ENCODE measurements at regions not wholly inside any gene's neighbourhood (a gene's known extent, or its start where the extent isn't known, plus 50 kb on each side); places are given as distances from the start of the nearest gene placed in this dataset.
"Not testable (repeated sequence)": the region's sequence is repeated elsewhere in the genome, so short reads cannot be mapped to it uniquely, and the experiment has no call there.

DNA sequence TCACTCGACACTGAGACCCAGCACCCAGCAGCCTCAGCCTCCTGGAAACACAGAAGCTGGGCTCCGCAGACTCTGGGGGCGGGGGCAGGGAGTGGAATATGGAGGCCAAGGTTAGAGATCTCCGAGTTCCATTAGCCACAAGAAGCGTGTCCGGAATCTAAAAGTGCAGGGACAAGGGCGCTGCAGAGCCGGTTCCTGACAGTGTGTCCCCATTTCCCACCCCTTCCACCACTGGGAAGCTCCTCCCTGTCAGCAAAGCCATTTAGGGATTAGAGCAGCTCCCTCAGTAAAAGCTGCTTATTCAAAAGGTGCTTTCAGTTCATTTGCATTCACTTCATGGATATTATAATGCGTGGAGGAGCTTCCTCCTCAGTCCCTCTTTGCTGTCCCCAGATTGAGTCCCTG is 74.1 kb upstream of the HSPA9 start:
- no peak for DNase-seq (ENCODE audit: extremely low read depth in 1 of 2, low read depth in 1 of 2)

DNA sequence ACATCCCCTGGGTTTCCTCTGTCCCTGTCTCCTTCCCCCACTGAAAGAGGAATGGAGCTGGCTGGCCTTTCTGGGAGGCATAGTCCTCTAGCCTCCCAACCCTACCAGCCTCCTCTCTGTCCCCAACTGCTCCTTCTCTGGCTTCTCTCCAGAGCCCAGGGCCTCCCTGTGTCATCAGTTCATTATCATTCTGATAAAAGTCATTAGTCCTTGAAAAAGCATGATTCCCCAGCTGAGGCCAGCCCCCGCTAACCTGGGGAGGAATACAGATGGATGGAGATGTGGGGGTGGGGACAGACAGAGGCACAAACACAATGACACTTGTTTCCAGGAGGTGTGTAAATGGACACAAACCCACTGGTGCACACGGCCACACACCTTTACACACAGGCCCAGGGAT is 73.6 kb upstream of the HSPA9 start:
- no peak for DNase-seq (ENCODE audit: extremely low read depth in 1 of 2, low read depth in 1 of 2)

DNA sequence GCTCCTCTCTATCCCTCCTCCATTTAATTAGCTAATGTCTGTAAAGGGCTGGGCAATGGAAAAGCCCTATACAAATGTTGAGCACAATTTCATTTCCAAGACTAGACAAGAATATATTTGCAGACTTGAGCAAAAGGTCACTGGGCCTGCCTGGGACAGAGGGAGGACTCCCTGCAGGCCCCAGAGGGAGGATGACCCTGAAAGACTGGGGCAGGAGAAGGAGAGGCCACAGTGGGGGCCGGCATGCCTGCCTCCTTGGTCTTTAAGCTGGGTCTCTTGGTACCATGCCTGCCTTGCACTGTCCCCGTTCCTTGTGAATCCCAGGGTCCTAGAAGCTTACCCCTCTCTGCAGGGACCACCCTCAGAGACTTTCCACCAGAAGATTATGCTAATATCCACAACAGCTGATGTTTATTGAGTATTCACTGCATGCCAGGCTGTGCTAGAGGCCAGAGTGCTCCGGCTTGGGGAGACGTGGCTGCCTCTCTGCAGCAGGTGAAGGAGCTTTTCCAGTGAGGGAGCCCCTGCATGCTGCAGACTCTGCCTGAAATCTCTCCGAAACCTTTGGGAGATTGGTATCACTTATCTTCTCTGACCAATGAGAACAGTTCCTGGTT is 72.7 kb upstream of the HSPA9 start:
- DNase-seq (ENCODE audit: extremely low read depth in 1 of 2, low read depth in 1 of 2), result no peak

DNA sequence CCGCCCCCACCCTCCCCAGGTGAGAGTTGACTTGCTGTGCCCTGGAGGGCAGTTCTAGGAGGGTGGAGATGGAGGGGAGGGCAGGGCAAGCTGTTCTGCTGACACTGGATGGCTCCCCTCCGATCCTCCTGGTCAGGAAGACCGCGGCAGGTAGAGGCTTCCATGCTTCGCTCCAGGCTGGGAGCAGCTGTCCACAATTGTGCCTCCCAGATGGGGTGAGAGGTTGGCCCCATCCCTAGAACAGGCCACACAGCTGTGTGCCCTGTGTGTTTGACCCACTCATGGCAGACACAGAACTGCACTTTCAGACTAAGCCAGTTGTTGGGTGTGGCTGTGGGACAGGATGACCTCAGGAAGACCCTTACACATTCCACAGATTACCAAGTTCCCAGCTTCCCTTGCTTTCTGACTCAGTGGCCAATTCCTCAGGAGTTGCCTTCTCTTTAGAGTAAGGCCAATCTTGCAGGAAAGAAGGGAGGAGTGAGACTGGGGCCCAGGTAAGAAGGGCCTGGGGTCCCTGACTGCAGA is 72.1 kb upstream of the HSPA9 start:
- DNase-seq (ENCODE audit: extremely low read depth in 1 of 2, low read depth in 1 of 2), result no peak

DNA sequence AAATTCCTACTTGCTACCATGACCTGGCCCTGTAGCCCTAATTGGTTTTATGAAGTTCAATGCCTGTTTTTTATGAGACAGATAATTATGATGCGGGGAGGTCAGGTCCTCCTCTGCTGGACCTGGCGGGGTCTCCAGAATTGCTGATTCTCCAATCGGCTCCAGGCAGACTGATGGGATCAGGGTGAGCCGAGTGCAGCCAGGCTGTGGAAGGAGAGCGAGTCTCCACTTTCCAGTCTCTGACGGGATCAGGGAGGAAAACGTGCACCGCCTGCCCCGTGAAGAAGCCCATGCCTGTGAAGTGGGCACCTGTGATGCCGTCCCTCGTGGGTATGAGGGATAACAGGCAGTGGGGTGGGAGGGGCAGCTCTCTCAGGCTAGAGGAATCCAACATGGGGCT is 71.5 kb upstream of the HSPA9 start:
- DNase-seq (ENCODE audit: extremely low read depth in 1 of 2, low read depth in 1 of 2), result no peak

DNA sequence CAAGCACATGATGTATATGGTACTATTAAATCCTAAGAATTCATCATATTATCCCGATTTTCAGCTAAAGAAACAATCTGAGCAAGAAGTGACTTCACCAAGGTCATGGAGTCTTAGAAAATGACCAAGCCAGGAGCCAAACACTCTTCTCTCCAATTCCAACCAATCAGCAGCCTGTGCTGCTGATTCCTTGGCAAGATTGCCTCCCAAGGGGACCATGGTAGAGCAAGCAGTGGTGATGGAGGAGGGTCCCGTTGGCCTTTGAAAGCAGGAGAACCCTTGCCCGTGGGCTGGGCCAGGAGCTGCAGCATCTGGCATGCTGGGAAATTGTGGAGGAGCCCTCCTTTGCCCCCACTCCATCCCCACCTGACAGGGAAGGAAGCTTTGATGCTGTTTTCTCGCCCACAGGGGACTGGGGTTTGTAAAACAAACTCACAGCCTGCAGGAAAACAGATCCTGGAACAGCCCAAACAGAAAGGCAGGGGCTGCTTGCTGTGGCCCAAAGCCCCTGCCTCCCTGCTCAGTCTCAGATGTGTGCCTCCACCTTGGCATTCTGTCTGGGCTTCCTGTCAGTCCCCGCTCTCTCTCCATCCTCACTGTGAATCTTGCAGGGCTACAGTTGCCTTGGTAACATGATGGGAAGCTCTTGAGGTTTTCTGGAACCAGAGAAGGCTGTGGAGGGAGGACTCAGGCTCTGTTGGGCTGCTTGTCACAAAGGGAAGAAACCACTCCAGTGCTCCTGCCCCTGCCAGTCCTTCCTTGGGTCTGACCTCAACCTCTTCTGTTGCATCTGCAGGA is 70.8 kb upstream of the HSPA9 start:
- DNase-seq (ENCODE audit: extremely low read depth in 1 of 2, low read depth in 1 of 2), result no peak

DNA sequence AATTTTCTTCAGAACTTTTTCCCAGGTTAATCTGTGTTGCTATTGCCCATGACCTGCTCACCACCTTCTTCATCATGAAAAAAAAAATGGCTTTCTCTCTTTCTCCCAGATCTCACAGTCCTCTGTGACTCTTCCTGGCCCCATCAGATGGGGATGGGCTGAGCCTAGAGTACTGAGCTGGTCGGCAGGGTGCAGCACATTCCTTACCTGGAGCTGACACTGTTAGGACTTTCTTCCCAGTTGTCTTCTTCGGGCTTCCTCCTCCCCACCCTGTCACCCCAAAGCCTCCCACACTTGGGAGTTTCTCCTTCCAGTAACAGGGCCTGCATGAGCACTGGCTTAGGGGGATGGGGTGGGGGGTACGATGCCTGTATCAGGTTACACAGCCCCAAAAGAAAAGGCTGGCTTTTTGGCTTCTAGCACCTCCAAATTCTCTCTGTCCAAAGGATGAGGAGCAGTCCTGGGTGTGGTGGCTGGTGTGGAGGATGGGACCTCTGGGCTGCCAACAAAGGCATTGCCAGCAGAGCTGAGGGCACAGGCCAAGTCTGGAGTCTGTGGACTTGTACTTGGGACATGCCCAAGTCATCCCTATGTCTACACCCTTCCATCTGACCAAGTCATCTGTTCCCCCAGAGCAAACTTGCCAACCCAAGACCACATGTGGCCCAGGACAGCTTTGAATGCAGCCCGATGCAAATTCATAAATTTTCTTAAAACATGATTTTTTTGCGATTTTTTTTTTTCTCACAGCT is 68.0 kb upstream of the HSPA9 start:
- no peak for DNase-seq (ENCODE audit: extremely low read depth in 1 of 2, low read depth in 1 of 2)

DNA sequence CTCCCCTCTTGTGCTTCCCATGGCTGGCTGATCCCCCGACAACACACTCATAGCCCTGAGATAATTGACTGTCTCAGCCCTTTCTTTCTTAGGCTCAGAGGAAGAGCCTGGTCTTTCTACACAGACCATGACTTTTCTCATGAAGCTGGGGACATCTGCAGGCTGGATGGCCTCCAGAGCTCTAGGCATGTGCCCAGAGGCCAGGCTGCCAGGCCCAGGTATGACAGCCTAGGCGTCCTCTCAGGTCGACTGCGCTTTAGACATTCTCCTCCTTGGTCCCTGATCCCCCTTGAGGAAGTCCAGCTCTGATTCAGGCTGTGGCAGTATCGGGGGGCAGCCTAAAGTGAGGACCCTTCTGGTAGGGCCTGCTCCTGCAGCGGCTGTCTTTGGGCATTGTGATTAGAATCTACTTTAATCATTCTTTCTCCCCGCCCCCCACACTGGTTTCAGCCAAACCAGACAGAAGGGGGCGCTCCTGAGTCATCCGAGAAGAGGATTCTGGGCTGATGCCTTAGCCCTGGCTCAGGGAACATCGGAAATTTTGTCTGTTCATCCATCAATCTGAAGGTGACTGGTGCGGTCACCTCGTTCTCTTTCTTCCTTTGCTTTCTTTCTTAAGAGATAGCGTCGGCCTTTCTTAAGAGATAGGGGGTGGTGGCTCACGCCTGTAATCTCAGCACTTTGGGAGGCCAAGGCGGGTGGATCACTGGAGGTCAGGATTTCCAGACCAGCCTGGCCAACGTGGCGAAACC is 66.5 kb upstream of the HSPA9 start:
- DNase-seq (ENCODE audit: extremely low read depth in 1 of 2, low read depth in 1 of 2), result peak; percentile 32 to 64

DNA sequence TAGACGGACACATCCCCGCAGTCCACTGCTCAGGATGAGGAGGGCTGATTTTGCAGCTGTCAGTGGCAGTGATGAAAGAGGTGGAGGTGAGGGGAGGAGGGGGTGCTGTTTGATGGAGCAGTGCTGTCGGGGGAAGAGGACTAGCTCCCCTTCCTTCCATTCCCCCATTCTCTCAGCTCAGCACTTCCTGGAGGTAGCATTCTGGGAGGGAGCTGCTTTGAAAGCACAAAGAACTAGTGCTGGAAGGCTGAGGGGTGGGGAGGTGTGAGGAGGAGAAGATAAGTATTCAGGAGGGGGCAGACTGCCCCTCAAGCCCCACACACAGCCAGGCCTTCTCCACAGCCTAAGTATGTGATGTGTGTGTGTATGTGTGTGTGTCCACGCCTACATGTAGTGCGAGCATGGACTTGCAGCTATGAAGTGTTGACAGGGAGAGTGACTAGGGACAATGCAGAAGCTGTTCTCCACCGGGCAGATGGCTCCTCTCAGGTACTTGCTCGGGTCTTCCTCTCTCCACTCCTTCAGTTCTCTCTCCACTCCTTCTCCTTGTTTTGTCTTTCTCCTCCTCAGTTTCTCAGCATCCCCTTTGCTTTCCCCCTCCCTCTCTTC is 65.5 kb upstream of the HSPA9 start:
- no peak for DNase-seq (ENCODE audit: extremely low read depth in 1 of 2, low read depth in 1 of 2)

DNA sequence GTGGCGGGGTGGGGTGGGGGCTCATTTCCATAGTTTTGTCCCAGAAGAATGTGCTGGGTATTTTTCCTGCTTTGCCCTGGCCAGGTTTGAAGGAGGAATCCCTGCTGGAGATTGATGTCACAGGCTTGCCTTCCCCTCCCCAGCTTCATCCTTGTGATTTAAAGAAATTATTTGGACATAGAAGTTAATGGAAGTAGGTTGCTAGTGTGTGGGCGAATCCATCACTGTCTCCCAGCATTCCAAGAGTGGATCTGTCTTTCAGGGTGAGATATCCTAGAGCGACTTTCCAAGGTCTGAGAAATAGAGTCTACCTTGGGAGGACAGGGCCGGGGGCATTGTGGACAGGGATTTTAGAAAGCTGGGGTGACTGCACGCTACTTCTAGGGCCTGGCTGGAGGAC is 64.9 kb upstream of the HSPA9 start:
- DNase-seq (ENCODE audit: extremely low read depth in 1 of 2, low read depth in 1 of 2), result no peak

DNA sequence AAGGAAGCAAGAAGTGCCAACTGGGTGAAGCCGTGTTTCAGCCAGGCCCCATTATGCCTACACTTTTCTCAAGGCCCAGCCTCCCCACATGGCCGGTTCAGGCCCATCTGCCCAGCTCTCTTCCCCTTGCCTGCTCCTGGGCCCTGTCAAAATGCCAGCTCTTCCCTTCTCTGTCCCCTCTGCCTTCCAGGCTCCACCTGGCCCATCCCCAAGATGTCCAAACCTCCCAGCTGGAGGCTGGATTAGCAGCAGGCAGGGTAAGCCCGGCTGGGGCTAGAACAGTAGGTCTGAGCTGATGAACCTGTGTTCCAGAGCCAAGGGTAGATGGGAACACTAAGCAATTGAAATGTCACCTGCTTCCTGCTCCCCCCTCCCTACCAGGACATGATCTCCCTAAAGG is 64.1 kb upstream of the HSPA9 start:
- DNase-seq (ENCODE audit: extremely low read depth in 1 of 2, low read depth in 1 of 2), result no peak

DNA sequence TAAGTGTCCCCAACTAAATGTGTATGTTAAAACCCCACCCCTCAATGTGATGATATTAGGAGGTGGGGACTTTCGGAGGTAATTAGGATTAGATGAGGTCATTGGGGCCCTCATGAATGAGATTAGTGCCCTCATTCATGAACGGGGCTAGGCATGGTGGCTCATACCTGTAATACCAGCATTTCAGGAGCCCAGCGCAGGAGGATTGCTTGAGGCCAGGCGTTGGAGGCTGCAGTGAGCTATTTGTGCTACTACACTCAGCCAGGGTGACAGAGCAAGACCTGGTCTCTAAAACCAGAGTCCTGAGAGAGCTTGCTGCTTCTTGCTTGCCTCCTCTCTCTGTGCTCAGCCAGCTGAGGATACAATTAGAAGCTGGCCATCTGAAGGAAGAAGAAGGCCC is 62.1 kb upstream of the HSPA9 start:
- no peak for DNase-seq (ENCODE audit: extremely low read depth in 1 of 2, low read depth in 1 of 2)

DNA sequence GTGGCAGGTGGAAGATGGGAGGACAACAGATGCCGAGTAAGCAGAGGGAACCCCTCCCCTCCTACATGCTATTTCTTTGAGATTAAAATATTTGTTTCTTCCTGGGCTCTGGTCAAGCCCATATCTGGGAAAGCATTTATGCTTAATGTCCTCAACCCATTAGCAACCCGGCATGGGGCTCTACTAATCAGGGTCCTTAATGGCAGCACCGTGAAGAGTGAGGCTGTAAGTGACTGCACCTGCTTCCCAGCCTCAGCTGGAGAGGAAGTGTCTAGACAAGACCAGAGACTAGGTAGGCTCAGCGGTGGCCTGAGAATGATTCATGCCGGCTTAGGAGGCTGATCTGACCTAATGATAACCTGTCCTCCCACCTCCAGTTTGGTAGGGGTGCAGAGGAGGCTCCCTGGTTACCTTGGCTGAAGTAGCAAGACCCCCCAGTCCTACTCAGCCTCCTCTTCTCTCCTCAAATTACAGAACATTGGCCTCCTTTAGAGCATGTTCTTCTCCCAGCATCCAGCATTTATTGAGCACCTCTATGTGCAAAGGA is 61.3 kb upstream of the HSPA9 start:
- no peak for DNase-seq (ENCODE audit: extremely low read depth in 1 of 2, low read depth in 1 of 2)

DNA sequence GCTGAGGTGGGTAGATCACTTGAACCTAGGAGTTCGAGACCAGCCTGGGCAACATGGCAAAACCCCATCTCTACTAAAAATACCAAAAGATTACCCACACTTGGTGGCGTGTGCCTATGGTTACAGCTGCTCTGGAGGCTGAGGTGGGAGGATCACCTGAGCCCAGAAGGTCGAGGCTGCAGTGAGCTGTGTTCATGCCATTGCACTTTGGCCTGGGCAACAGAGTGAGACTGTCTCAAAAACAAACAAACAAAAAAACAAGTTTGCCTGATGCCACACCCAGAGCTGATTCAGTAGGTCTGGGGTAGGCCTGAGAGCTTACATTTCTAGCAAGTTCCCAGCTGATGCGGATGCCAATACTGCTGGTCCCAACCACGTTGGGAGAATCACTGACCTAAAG is 60.5 kb upstream of the HSPA9 start:
- DNase-seq (ENCODE audit: extremely low read depth in 1 of 2, low read depth in 1 of 2), result no peak

DNA sequence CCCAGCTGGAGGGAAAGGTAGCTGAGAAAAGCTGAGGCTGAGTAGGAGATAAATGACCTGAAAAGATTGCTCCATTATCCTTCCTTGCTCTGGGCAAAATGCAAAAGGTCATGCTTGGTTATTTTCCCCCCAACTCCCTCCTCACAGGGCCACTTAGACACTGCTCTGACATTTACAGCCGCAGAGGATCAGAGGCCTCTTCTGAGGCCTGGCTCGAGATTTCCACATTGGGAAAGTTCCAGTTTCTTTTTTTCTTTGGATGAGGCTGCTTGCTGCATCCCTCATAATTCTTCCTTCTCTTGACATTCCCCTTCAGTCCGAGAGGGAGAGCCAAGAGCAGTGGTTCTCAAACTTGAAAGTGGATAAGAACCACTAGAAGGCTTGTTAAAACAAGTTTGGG is 60.1 kb upstream of the HSPA9 start:
- no peak for DNase-seq (ENCODE audit: extremely low read depth in 1 of 2, low read depth in 1 of 2)

DNA sequence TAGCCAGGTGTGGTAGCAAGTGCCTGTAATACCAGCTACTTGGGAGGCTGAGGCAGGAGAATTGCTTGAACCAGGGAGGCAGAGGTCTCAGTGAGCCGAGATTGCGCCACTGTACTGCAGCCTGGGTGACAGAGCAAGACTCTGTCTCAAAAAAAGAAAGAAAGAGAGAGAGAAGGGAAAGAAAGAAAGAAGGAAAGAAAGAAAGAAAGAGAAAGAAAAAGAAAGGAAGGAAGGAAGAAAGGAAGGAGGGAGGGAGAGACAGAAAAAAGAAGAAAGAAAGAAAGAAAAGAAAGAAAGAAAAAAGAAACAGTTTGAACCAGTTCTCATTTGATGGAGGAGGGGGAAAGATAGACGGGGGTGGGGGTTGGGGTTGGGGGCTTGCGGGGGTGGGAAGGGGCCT is 59.6 kb upstream of the HSPA9 start:
- not testable (repeated sequence) for DNase-seq (ENCODE audit: extremely low read depth in 1 of 2, low read depth in 1 of 2)

DNA sequence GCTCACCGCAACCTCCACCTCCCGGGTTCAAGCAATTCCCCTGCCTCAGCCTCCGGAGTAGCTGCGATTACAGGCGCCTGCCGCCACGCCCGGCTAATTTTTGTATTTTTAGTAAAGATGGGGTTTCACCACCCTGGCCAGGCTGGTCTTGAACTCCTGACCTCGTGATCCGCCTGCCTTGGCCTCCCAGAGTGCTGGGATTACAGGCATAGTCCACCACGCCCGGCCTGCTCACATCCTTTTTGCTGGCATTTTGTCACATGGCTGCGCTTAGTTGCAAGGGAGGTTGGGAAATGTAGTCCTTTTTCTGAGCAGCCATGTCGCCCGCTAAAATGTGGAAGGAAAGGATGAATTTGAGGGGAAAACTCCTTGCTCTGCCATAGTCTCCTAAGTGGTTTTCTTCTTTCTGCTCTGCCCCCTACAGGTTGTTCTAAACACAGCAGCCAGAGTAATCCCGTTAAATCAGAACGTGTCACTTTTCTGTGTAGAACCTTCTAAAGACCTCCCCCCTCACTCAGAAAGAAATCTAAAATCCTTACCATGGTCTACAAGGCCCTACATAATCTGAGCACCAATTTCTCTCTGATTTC is 57.8 kb upstream of the HSPA9 start:
- peak in 1 of 2 donors; percentile 5 for DNase-seq (ENCODE audit: extremely low read depth in 1 of 2, low read depth in 1 of 2)

DNA sequence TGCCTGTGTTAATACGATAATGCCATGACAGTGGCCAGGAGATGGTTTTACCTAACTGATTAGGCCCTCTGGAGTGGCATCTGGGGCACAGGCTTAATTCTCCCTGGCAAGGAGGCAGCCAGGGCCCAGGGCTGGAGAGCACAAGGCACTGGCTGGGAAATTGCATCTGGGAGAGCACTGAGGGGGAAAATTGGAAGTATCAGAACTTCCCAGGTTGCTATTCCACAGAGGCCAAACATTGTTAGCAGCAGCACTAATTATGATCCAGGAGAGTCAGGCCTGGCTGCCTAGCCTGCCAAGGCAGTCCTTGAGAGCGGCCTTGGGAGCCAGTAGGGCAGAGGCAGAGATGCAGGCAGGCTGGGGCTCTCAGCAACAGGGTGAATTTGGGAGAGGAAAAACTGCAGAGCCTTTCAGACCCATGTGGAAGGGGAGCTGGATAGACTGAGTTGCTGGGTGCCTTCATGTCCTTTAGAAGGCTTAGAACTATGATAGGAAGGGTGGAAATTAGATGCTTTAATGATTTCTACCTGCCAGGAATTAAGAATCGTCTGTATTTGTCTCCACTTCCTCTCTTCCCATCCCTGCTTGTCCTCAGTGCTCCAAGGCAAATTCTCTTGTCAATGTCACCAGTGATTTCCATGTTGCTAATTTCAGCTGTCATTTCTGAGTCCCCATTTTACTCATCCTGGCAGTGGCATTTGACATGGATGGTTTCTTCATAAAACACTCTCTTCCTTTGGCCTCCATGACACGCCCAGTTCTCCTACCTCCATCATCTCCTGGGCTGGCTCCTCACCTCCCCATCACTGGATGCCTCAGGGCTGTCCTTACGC is 56.1 kb upstream of the HSPA9 start:
- no peak for DNase-seq (ENCODE audit: extremely low read depth in 1 of 2, low read depth in 1 of 2)

DNA sequence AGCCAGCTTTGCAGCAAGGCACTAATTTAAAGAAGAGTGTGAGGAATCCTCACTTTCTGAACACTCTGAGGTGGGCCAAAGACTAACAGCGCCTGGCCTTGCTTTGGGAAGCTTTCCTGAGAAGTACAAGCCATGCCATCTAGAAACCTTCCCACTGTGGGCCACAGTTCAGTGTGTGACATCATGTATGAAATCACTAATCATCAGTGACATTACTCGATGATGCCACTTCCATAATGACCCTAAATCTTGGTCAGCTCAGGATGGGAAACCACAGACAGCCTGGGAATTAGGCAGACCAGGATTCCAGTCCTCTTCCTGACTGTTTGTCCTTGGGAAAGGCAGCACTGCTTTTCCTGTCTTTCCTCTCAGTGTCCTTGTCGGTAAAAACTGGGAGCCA is 54.2 kb upstream of the HSPA9 start:
- no peak for DNase-seq (ENCODE audit: extremely low read depth in 1 of 2, low read depth in 1 of 2)

Data from stimulated activated CD8-positive, alpha-beta memory T cell treated with anti-CD3 and anti-CD28 coated beads, Interleukin-7, amount 100 ng/mL, for 48 hours (primary cell).